GM21528 (cell line): ENCODE measurements at regions not wholly inside any gene's neighbourhood (a gene's known extent, or its start where the extent isn't known, plus 50 kb on each side); places are given as distances from the start of the nearest gene placed in this dataset.
"Not testable (repeated sequence)": the region's sequence is repeated elsewhere in the genome, so short reads cannot be mapped to it uniquely, and the experiment has no call there.

Experiments used
- ATAC-seq: cut with Tn5 transposase; IDR thresholded peaks from one replicate; pipeline ENCODE4 v1.9.1; 2021; ENCODE audit warnings: mild to moderate bottlenecking, moderate library complexity; ENCODE audit not compliant: unreplicated experiment, low FRiP score

- not testable (repeated sequence) for ATAC-seq
Observed at GRCh38 chr6:26720663-26721218, 61.2 kb upstream of the ZNF322 start.

- not testable (repeated sequence) for ATAC-seq
Observed at GRCh38 chr6:26730019-26730766, 70.6 kb upstream of the ZNF322 start.

GRCh38 chr6:26734776-26735472 lies 75.4 kb upstream of the ZNF322 start:
- not testable (repeated sequence) for ATAC-seq

- ATAC-seq = no peak
Observed at GRCh38 chr6:26739811-26740210, 80.3 kb upstream of the ZNF322 start.

- no peak for ATAC-seq
Observed at GRCh38 chr6:26743157-26743821, 83.7 kb upstream of the ZNF322 start.

GRCh38 chr6:26743941-26744699 lies 84.6 kb upstream of the ZNF322 start:
- ATAC-seq = no peak

- not testable (repeated sequence) for ATAC-seq
Observed at GRCh38 chr6:26744837-26745282, 85.3 kb upstream of the ZNF322 start.

- ATAC-seq = not testable (repeated sequence)
Observed at GRCh38 chr6:26745964-26746363, 86.4 kb upstream of the ZNF322 start.

- not testable (repeated sequence) for ATAC-seq
Observed at GRCh38 chr6:26749126-26749758, 89.7 kb upstream of the ZNF322 start.

GRCh38 chr6:26749759-26750126 lies 90.2 kb upstream of the ZNF322 start:
- ATAC-seq = not testable (repeated sequence)

- no peak for ATAC-seq
Observed at GRCh38 chr6:26754212-26754611, 94.7 kb upstream of the ZNF322 start.

GRCh38 chr6:26754801-26755200 lies 95.3 kb upstream of the ZNF322 start:
- ATAC-seq = not testable (repeated sequence)

GRCh38 chr6:26756067-26756805 lies 96.7 kb upstream of the ZNF322 start:
- ATAC-seq = not testable (repeated sequence)

- not testable (repeated sequence) for ATAC-seq
Observed at GRCh38 chr6:26766203-26766902, 106.8 kb upstream of the ZNF322 start.

GRCh38 chr6:26770941-26771666 lies 111.6 kb upstream of the ZNF322 start:
- ATAC-seq = not testable (repeated sequence)

GRCh38 chr6:26773414-26773813 lies 113.9 kb upstream of the ZNF322 start:
- not testable (repeated sequence) for ATAC-seq

GRCh38 chr6:26780563-26780962 lies 121.0 kb upstream of the ZNF322 start:
- not testable (repeated sequence) for ATAC-seq
